HG03378 (cell line): ENCODE measurements at regions not wholly inside any gene's neighbourhood (a gene's known extent, or its start where the extent isn't known, plus 50 kb on each side); places are given as distances from the start of the nearest gene placed in this dataset.
A peak's percentile ranks its signal among the peaks of the same experiment; 100 is the strongest.

Experiments
- ATAC-seq: cut with Tn5 transposase; IDR thresholded peaks from one replicate; pipeline ENCODE4 v1.9.1; 2021; ENCODE audit warnings: mild to moderate bottlenecking, moderate library complexity; ENCODE audit not compliant: unreplicated experiment

GRCh38 chr4:31338000-31338399 is 617.8 kb downstream of the PCDH7 start:
- no peak for ATAC-seq

- ATAC-seq = no peak
These were observed 621.6 kb downstream of the PCDH7 start for GRCh38 chr4:31341601-31342359.

DNA sequence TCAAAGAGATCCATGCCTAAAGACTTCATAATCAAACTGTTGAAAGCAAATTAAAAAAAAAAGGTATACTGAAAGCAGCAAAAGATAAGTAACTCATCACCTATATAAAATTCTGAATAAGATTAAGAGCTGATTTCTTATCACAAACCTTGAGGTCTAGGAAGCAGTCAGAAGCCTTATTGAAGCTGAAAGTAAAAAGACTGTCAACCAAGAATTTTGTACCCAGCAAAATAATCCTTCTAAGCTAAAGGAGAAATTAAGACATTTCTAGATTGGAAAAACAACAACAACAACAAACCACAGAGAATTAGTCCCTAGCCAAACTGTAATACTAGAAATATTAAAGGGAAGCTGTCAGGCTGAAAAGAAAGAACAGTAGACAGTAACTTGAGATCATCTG is 622.9 kb downstream of the PCDH7 start:
- no peak for ATAC-seq

- no peak for ATAC-seq
These were observed 629.7 kb downstream of the PCDH7 start for GRCh38 chr4:31349907-31350306.

GRCh38 chr4:31351695-31352094 is 631.5 kb downstream of the PCDH7 start:
- ATAC-seq = no peak

GRCh38 chr4:31356839-31357238 is 636.7 kb downstream of the PCDH7 start:
- ATAC-seq = no peak

- ATAC-seq = no peak
These were observed 640.6 kb downstream of the PCDH7 start for GRCh38 chr4:31360786-31361185.

DNA sequence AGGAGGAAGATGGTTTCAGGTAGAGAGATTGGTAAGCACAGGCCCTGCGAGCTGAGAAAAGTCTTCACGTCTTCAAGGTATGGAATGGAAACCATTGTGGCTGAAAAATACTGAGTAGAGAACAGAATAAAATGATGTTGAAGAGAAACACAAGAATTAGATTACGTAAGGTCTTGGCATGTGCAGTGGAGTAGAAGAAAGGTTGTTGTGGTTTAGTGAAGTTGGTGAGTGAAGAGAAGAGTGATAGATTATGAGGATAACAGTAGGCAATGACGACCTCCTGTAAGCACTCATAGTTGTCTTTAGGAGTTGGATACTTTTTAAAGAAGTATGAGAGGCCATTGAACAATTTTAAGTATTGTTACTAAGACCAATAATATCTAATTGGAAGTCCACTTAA is 642.6 kb downstream of the PCDH7 start:
- ATAC-seq = no peak

DNA sequence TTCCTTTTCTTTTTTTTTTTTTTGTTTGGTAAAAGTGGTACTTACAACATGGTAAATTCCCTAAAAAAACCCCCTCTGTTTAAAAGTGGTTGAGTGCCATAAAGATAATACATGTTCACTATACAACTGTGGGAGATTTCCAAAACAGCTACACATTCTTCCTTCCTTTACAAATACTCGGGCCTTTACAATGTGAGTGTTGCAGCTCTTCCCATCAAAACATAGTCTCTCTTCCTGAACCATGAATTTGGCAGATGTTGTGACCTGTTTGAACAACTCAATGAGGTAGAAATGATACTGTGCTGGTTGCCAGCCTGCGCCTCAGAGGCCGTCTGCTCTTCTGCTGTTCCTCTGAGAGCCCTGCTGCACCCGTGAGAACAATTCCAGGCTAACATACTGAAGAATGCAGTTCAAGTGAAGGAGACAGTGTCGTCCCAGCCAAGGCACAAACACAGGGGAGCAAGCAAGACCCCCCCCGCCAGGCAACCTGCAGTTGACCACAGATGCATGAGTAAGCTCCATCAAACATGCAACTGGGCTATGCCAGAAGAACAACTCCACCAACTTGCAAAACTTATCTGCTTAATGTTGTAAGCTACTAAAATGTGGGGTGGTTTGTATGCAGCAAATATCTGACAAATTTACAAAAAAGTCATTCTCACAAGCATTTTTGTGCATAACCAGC is 645.0 kb downstream of the PCDH7 start:
- ATAC-seq = no peak

GRCh38 chr4:31366041-31366440 is 645.9 kb downstream of the PCDH7 start:
- ATAC-seq = no peak

DNA sequence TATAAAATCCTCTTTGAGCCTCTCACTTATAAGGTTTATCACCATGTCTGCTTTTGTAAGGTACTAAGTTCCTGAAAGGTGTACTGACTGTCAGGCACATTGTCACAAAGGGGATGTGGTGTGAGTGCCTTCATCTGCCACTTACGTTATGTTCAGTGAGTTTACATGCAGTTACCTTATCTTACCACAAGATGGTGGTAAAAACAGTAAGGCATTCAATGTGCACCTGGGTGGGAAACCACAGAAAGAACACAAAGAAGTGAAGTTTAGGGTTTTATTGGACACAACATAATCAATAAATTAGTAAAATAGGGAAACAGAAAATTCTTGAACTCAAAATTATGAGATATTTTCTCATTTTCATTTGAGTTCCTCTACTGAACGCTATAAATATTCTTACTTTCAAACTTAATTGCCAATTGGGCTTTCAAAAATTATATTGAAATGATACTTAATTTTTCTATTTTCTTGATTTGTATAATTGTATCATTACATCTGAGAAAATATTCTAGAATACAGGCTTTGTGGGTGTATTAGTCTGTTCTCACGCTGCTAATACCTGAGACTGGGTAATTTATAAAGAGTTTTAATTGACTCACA is 650.8 kb downstream of the PCDH7 start:
- ATAC-seq = peak; percentile 99

DNA sequence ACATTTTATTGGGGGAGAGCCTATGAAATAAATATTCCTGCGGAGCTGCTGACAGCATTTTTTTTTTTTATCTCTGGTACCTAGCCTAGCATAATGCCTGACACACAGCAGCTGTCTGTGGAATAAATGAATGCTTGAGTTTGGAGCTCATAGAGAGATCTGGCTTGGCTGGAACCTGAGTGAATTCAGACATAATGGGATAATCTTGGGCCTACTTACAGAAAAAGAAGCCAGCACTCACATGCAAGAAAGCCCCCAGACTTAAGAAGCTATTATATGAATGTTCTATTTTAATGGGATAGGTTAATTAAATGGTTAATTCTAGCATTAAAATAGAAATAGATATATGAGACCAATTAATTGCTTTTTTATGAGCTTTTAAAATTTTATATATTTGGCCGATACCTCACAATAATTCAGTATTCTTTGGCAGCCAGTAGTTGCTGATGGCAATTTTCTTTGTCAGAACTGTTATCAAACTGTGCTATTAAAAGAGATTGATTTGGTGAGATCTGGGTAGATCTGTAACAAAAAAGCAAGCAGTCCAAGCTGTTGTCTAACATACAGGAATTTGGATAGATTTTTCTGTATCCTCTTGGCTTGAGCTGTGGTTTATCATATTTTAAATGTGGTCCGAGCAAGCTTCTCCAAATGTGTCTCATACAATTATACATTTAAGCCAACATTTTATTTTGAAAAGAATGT is 654.2 kb downstream of the PCDH7 start:
- ATAC-seq = no peak

- ATAC-seq = no peak
These were observed 655.8 kb downstream of the PCDH7 start for GRCh38 chr4:31375936-31376335.

DNA sequence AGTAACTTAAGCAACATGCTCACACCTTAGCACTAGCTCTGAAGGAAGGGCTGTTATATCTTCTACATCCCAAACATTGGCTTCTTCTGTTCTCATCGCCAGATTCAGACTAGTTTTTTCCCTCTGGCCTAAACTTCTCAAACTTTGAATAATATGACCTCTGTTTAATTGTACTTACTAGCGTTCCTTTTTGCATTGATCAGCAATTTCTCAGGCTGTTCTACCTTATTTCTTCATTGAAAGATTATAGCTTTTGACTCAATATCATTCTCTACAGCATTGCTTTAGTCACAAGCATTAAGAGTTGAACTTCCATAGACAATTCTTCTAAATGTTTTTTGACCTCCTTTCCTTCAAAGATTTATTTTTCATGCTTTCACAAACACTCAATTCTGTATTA is 659.2 kb downstream of the PCDH7 start:
- no peak for ATAC-seq

- ATAC-seq = no peak
These were observed 663.6 kb downstream of the PCDH7 start for GRCh38 chr4:31383767-31384166.

DNA sequence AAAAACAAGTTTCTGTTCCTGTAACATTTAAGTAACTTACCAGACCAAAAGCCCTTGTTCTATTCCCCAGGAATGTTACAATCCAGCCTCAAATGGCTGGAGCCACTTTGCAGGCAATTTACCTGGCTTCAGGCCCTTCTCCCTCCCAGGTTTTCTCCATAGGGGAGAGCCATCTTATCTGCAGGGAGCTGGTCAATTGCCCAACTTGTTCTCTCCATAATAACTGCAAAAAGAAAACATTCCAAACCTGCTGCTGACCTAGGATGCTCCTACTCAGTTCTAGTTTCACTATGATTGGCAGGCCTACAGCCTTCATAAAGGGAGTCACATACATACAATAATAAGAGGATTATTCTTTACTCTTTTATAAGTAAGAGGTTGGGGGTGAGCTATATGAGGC is 670.7 kb downstream of the PCDH7 start:
- no peak for ATAC-seq

DNA sequence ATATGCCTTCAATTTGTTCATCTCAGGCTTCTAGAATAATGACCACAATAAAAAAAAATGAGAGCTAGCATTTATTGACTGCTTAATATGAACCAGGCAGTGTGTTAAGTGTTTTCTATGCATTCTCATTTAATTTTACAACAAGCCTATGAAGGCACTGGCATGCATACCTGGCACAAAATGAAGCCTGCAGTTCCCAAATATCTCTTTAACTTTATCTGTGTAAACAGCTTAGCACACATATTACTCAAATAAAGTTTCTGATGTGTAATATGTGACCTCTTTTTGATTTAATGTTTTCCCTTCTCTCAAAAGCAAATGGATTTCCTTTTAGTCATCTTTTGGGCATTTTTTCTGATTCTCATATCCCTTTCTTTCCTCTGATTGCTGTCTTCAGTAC is 671.8 kb downstream of the PCDH7 start:
- no peak for ATAC-seq

DNA sequence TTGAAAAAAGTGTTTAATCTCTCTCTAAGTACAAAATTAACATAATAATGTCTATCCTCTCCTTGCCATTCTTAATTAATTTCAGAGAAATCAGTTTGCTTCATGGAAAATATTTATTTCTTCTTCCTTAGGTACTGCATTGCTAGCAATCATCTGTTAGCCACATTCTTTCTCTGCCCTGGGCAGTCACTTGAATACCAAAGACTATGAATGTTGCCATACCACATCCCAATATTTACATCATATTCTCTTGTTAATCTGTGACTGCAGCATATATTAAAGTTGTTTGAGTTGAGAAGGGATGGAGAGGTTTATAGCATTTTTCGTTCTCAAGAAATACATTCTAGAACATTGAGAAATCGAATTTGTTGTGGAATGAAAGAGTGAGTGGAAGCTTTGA is 672.8 kb downstream of the PCDH7 start:
- no peak for ATAC-seq

DNA sequence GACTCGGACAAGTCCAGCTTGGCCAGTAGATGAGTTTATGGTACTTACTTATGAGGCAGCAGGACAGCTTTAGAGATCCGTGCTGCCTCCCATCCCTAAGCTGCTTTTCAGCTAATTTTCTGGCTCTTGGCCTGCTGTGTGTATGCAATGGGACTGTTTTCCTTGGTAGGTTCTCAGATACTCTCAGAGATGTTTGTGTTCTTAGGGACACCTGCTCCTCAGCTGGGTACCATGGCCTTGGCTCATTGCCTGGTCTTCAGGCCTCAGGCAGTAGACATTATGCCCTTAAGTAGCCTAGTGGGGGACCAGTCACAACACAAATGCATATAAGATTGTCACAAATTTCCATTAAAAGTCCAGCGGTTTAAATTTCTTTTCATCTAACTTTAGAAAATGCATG is 688.0 kb downstream of the PCDH7 start:
- no peak for ATAC-seq

GRCh38 chr4:31411565-31411964 is 691.4 kb downstream of the PCDH7 start:
- ATAC-seq = no peak

DNA sequence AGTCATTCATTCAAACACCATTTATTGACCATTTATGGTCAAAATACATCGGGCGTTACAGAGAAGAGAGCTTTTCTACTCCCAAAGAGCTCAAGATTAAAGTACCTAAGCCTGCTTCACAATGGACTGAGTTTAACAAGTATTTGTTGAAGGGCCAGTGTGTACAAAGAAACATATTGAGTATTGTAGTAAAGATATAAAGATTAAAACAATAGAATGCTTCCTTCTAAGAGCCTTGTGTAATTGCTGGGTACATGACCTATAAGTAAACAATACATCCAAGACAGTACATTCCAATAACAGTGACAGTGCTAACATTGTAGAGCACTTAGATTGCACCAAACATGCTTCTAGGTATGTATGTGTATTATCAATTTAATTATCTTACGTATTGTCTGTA is 695.5 kb downstream of the PCDH7 start:
- ATAC-seq = no peak

DNA sequence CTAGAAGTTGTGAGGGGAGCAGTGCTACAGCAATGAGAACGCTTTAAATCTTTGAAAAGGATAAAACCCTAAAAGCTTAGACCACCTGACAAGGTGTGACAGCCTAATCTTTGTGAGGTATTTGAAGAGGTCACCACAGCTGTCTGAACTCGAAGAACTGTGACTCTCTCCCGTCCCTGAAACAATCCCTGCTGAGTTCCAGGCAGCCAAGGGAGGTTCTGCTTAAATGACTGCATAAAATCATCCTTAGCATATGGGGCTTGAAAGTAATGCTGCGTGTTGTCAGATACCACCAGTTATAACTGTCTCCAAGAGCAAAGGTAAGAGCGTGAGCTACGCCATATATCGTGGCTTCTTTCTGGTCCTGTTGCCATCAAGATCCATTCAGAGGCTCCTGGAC is 696.3 kb downstream of the PCDH7 start:
- ATAC-seq = no peak
